OCI-LY3 (cell line): ENCODE measurements at regions not wholly inside any gene's neighbourhood (a gene's known extent, or its start where the extent isn't known, plus 50 kb on each side); places are given as distances from the start of the nearest gene placed in this dataset.

Experiments used
- H2AFZ ChIP-seq: fragments of 200-600, 300-600 bp; shearing (Covaris generic); 2 replicates; pipeline ENCODE4 v1.6.0; 2014; ENCODE audit warnings: antibody characterized with exemption, low read depth, low read length
- H3K27ac ChIP-seq: fragments of 200-600, 300-600 bp; sonication (generic); 2 replicates; pipeline ENCODE4 v1.5.1; 2014; ENCODE audit warnings: mild to moderate bottlenecking, low read length, moderate library complexity, mixed read lengths
- H3K27me3 ChIP-seq: fragments of 200-600, 300-600 bp; sonication (generic); 2 replicates; pipeline ENCODE4 v1.6.1; 2014; ENCODE audit warnings: low read depth, low read length, mixed read lengths
- H3K36me3 ChIP-seq: fragments of 200-600, 300-600 bp; sonication (generic); replicated peaks from 2 replicates; pipeline ENCODE3; 2014; ENCODE audit warnings: low read depth, low read length, mixed read lengths
- H3K4me1 ChIP-seq: fragments of 300-600, 200-600 bp; sonication (generic); 2 replicates; pipeline ENCODE4 v1.6.1; 2014; ENCODE audit warnings: low read length, mixed read lengths
- H3K4me2 ChIP-seq: fragments of 200-600, 300-600 bp; sonication (generic); 2 replicates; pipeline ENCODE4 v1.6.1; 2014; ENCODE audit warnings: low read length, mixed read lengths
- H3K4me3 ChIP-seq: fragments of 300-600, 200-600 bp; sonication (generic); 2 replicates; pipeline ENCODE4 v1.5.1; 2014; ENCODE audit warnings: antibody characterized with exemption, mild to moderate bottlenecking, low read length, moderate library complexity
- H3K79me2 ChIP-seq: fragments of 300-600, 200-600 bp; shearing (Covaris generic); 2 replicates; pipeline ENCODE4 v1.6.1; 2014; ENCODE audit warnings: mild to moderate bottlenecking, low read length, mixed read lengths
- H3K9ac ChIP-seq: fragments of 300-600, 200-600 bp; shearing (Covaris generic); 2 replicates; pipeline ENCODE4 v1.6.0; 2014; ENCODE audit warnings: mild to moderate bottlenecking, low read length, moderate library complexity
- H3K9me3 ChIP-seq: fragments of 200-600, 300-600 bp; shearing (Covaris generic); 2 replicates; pipeline ENCODE4 v1.6.1; 2014; ENCODE audit warnings: low read length, mixed read lengths; ENCODE audit not compliant: insufficient read depth
- H4K20me1 ChIP-seq: fragments of 200-600, 300-600 bp; sonication (generic); 2 replicates; pipeline ENCODE4 v1.6.1; 2016; ENCODE audit warnings: low read length, mixed read lengths; ENCODE audit not compliant: insufficient read depth
- EZH2phosphoT487 ChIP-seq: fragments of 200-600 bp; shearing (Covaris generic); IDR thresholded peaks from 2 replicates; pipeline ENCODE4 v1.6.1; 2018; ENCODE audit warnings: antibody characterized with exemption, mixed run types, low read depth
- TF ChIP-seq, protein P1 (sequence below): fragments of 200-600, 300-600 bp; sonication (generic); IDR thresholded peaks from 2 replicates; pipeline ENCODE4 v1.5.1; 2014; ENCODE audit warnings: antibody characterized with exemption, low read length, low read depth

DNA sequence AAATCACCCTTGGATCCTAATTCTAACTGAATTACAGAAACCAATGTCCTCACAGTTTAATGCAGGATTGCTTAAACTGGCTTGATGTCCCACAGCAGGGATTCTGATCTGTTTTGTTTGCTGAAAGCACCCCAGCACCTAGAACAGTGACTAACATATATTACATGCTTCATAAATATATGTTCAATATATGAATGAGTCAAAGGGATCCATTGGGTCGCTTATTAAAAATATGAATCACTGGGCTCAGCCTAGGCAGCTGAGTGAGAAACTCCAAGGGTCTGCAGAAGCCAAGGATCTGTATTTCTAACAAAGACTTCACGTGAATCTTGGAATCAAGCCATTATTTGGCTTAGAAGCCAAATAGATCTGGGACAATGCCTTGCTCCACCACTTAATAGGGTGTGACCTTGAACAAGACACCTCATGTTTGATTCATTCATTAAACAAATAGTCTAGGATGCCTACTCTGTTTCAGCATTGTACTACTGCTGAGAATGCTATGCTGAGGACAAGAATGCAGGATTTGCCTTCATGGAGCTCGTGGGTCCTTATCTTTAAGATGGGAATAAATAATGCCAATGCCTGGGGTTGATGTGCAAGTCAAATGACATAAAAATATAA, 103.4 kb upstream of the DLX6 start:
- H3K4me3 ChIP-seq: no peak overlapping the region
- TF ChIP-seq, protein P1, sequence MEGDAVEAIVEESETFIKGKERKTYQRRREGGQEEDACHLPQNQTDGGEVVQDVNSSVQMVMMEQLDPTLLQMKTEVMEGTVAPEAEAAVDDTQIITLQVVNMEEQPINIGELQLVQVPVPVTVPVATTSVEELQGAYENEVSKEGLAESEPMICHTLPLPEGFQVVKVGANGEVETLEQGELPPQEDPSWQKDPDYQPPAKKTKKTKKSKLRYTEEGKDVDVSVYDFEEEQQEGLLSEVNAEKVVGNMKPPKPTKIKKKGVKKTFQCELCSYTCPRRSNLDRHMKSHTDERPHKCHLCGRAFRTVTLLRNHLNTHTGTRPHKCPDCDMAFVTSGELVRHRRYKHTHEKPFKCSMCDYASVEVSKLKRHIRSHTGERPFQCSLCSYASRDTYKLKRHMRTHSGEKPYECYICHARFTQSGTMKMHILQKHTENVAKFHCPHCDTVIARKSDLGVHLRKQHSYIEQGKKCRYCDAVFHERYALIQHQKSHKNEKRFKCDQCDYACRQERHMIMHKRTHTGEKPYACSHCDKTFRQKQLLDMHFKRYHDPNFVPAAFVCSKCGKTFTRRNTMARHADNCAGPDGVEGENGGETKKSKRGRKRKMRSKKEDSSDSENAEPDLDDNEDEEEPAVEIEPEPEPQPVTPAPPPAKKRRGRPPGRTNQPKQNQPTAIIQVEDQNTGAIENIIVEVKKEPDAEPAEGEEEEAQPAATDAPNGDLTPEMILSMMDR: no peak
- no peak for TF ChIP-seq EZH2phosphoT487
- H2AFZ ChIP-seq: no peak overlapping the region
- no peaks in the 10 kb centered on the region for H3K9me3 ChIP-seq
- H3K27ac ChIP-seq: no peak overlapping the region
- no peak overlapping the region for H3K9ac ChIP-seq
- H3K27me3 ChIP-seq: no peaks in the 10 kb centered on the region
- H4K20me1 ChIP-seq: no peaks in the 10 kb centered on the region
- no peak overlapping the region for H3K4me2 ChIP-seq
- H3K4me1 ChIP-seq: peaks cover 58% of the 10 kb centered on the region
- no peaks in the 10 kb centered on the region for H3K79me2 ChIP-seq
- H3K36me3 ChIP-seq: no peaks in the 10 kb centered on the region

DNA sequence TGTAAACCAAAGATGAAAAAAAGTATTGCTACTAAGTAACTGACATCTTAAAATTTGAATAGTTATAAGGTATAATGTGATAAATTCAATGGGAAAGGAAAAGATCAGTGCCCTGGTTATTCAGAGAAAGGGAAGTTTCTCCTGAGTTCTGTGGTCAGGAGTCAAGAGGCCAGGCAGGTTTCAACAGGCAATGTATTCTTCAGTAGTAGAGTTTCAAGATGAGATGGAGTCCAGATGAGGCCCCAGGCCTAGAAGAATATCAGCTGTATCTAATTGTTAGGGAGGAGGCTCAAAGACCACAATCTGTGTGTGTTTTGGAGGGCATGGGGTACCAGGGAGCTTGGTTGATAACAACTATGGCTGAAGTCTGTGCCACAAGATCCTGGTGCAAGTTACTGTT, 101.4 kb upstream of the DLX6 start:
- no peak overlapping the region for H3K9ac ChIP-seq
- H3K36me3 ChIP-seq: no peaks in the 10 kb centered on the region
- no peaks in the 10 kb centered on the region for H3K27me3 ChIP-seq
- no peaks in the 10 kb centered on the region for H4K20me1 ChIP-seq
- H3K9me3 ChIP-seq: no peaks in the 10 kb centered on the region
- H2AFZ ChIP-seq: no peak overlapping the region
- peak overlapping the region; percentile 15 for H3K4me2 ChIP-seq
- TF ChIP-seq, protein P1: no peak
- TF ChIP-seq EZH2phosphoT487: no peak
- H3K4me1 ChIP-seq: peaks cover 44% of the 10 kb centered on the region
- H3K4me3 ChIP-seq: no peak overlapping the region
- H3K79me2 ChIP-seq: no peaks in the 10 kb centered on the region
- H3K27ac ChIP-seq: no peak overlapping the region

DNA sequence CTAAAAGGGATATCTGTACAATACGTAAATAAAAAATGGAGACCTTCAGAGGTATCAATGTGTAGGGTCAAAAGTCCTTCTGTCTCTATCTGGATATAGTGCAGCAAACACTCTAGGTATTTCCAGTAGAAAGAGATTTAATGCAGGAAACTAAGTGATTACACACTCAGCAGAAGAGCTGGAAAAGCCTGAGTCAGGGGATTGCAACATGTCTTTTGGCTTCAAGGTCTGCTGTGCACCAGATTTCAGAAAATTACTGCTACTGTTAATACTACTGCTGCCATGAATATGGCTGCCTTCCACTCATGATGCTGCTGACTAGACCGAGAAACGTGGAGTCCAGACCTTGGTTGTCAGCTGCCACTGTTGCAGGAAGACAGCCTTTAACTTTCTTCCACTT, 94.9 kb upstream of the DLX6 start:
- TF ChIP-seq, protein P1: no peak
- TF ChIP-seq EZH2phosphoT487: no peak
- no peaks in the 10 kb centered on the region for H4K20me1 ChIP-seq

DNA sequence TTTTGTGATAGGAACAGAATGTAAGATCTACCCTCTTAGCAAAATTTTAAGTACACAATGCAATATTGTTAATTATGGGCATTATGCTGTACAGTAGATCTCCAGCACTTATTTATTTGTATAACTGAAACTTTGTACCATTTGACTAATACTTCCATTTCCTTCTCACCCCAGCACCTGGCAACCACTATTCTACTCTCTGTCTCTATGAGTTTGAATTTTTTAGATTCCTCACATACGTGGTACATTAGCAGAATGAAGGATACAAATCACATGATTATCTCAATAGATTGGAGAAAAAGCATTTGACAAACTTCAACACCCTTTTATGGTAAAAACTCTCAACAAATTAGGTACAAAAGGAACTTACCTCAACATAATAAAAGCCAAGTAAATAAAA, 90.3 kb upstream of the DLX6 start:
- H3K4me2 ChIP-seq: peak overlapping the region; percentile 52
- H3K4me3 ChIP-seq: peak overlapping the region; percentile 36
- H3K27ac ChIP-seq: peak overlapping the region; percentile 46
- no peaks in the 10 kb centered on the region for H3K36me3 ChIP-seq
- no peaks in the 10 kb centered on the region for H3K9me3 ChIP-seq
- no peak for TF ChIP-seq EZH2phosphoT487
- TF ChIP-seq, protein P1: no peak
- no peaks in the 10 kb centered on the region for H3K79me2 ChIP-seq
- H3K9ac ChIP-seq: peak overlapping the region; percentile 19; the same call in 1 of the 2 replicates
- peaks cover 24% of the 10 kb centered on the region for H3K4me1 ChIP-seq
- no peaks in the 10 kb centered on the region for H3K27me3 ChIP-seq
- H4K20me1 ChIP-seq: no peaks in the 10 kb centered on the region
- no peak overlapping the region for H2AFZ ChIP-seq

More for the DNA sequence above, 94.9 kb upstream of the DLX6 start:
- no peak overlapping the region for H3K4me2 ChIP-seq
- H3K4me1 ChIP-seq: peaks cover 21% of the 10 kb centered on the region
- no peaks in the 10 kb centered on the region for H3K27me3 ChIP-seq
- no peak overlapping the region for H3K4me3 ChIP-seq
- H2AFZ ChIP-seq: no peak overlapping the region
- H3K27ac ChIP-seq: no peak overlapping the region
- H3K9me3 ChIP-seq: no peaks in the 10 kb centered on the region
- H3K79me2 ChIP-seq: no peaks in the 10 kb centered on the region
- no peak overlapping the region for H3K9ac ChIP-seq
- H3K36me3 ChIP-seq: no peaks in the 10 kb centered on the region
